Activated CD4-positive, CD25-positive, alpha-beta regulatory T cell (primary cell): ENCODE measurements at regions not wholly inside any gene's neighbourhood (a gene's known extent, or its start where the extent isn't known, plus 50 kb on each side); places are given as distances from the start of the nearest gene placed in this dataset.

Experiments
- DNase-seq, 4 experiments: peaks; one replicate each; lab custom pipeline; 2025; lab: John Stamatoyannopoulos, UW

GRCh38 chr12:127429551-127430285 lies 837.3 kb upstream of the TMEM132C start:
- no peak for DNase-seq

- no peak for DNase-seq
These were observed 836.6 kb upstream of the TMEM132C start for GRCh38 chr12:127430401-127430800.

- DNase-seq = no peak
These were observed 835.8 kb upstream of the TMEM132C start for GRCh38 chr12:127431177-127431576.

- no peak for DNase-seq
These were observed 835.4 kb upstream of the TMEM132C start for GRCh38 chr12:127431594-127431993.

- no peak for DNase-seq
These were observed 831.5 kb upstream of the TMEM132C start for GRCh38 chr12:127435439-127435838.

- no peak for DNase-seq
These were observed 828.3 kb upstream of the TMEM132C start for GRCh38 chr12:127438512-127439244.

- no peak for DNase-seq
These were observed 821.3 kb upstream of the TMEM132C start for GRCh38 chr12:127445581-127446139.

GRCh38 chr12:127448906-127449305 lies 818.1 kb upstream of the TMEM132C start:
- DNase-seq = no peak

GRCh38 chr12:127450826-127451225 lies 816.1 kb upstream of the TMEM132C start:
- DNase-seq = no peak

- DNase-seq = no peak
These were observed 811.4 kb upstream of the TMEM132C start for GRCh38 chr12:127455347-127456265.

GRCh38 chr12:127457726-127458125 lies 809.2 kb upstream of the TMEM132C start:
- DNase-seq = no peak

- no peak for DNase-seq
These were observed 807.8 kb upstream of the TMEM132C start for GRCh38 chr12:127459166-127459565.

- no peak for DNase-seq
These were observed 807.3 kb upstream of the TMEM132C start for GRCh38 chr12:127459687-127460086.

- DNase-seq = no peak
These were observed 803.7 kb upstream of the TMEM132C start for GRCh38 chr12:127463237-127463636.

- no peak for DNase-seq
These were observed 797.6 kb upstream of the TMEM132C start for GRCh38 chr12:127469331-127469730.

GRCh38 chr12:127473766-127474165 lies 793.2 kb upstream of the TMEM132C start:
- no peak for DNase-seq

- no peak for DNase-seq
These were observed 787.7 kb upstream of the TMEM132C start for GRCh38 chr12:127479256-127479655.

- DNase-seq = no peak
These were observed 786.1 kb upstream of the TMEM132C start for GRCh38 chr12:127480775-127481314.

- DNase-seq = no peak
These were observed 784.0 kb upstream of the TMEM132C start for GRCh38 chr12:127482950-127483349.

- no peak for DNase-seq
These were observed 781.4 kb upstream of the TMEM132C start for GRCh38 chr12:127485528-127485927.

- no peak for DNase-seq
These were observed 779.9 kb upstream of the TMEM132C start for GRCh38 chr12:127487031-127487430.

GRCh38 chr12:127489061-127489460 lies 777.9 kb upstream of the TMEM132C start:
- no peak for DNase-seq
